GM21447 (cell line): ENCODE measurements at regions not wholly inside any gene's neighbourhood (a gene's known extent, or its start where the extent isn't known, plus 50 kb on each side); places are given as distances from the start of the nearest gene placed in this dataset.

ENCODE experiments used
- ATAC-seq: cut with Tn5 transposase; IDR thresholded peaks from one replicate; pipeline ENCODE4 v1.9.1; 2021; ENCODE audit not compliant: unreplicated experiment

GRCh38 chr4:3818371-3818770 is 52.2 kb downstream of the ADRA2C start:
- no peak for ATAC-seq

- no peak for ATAC-seq
Observed at GRCh38 chr4:3819210-3819919, 53.2 kb downstream of the ADRA2C start.

- no peak for ATAC-seq
Observed at GRCh38 chr4:3820016-3820805, 54.0 kb downstream of the ADRA2C start.

GRCh38 chr4:3820806-3821579 is 54.8 kb downstream of the ADRA2C start:
- no peak for ATAC-seq

GRCh38 chr4:3821580-3822229 is 55.5 kb downstream of the ADRA2C start:
- ATAC-seq, result no peak

- ATAC-seq, result no peak
Observed at GRCh38 chr4:3822230-3822947, 56.2 kb downstream of the ADRA2C start.

GRCh38 chr4:3823496-3824341 is 57.5 kb downstream of the ADRA2C start:
- no peak for ATAC-seq

GRCh38 chr4:3824521-3825270 is 58.5 kb downstream of the ADRA2C start:
- ATAC-seq, result no peak

GRCh38 chr4:3825530-3825929 is 59.3 kb downstream of the ADRA2C start:
- no peak for ATAC-seq

GRCh38 chr4:3826247-3827172 is 60.3 kb downstream of the ADRA2C start:
- no peak for ATAC-seq

- ATAC-seq, result no peak
Observed at GRCh38 chr4:3827616-3828492, 61.7 kb downstream of the ADRA2C start.

GRCh38 chr4:3828546-3828945 is 62.4 kb downstream of the ADRA2C start:
- no peak for ATAC-seq

GRCh38 chr4:3829211-3829955 is 63.2 kb downstream of the ADRA2C start:
- ATAC-seq, result no peak

- ATAC-seq, result no peak
Observed at GRCh38 chr4:3829956-3830773, 64.0 kb downstream of the ADRA2C start.

GRCh38 chr4:3830774-3831528 is 64.8 kb downstream of the ADRA2C start:
- ATAC-seq, result no peak
